ENCODE measurements at regions not wholly inside any gene's neighbourhood (a gene's known extent, or its start where the extent isn't known, plus 50 kb on each side); places are given as distances from the start of the nearest gene placed in this dataset.

DNA sequence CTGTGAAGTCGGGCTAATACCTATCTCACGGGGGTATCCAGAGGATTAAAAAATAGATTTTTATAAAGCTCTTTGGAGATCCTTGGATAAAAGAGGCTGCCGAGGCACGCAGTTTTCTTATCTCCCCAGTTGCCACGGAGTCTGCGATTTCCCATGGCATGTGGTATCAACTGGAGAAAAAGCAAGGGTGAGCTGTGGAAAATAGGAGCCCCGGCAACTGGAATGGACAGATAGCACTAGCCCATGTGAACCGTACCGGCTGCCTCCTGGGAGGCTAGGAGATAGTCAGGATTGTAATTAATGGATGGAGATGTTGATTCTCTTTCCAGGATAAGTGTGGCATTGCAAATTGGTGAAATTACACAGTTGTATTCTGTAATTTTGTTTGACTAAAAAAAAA is 407.6 kb upstream of the KCNH7 start:
- TF ChIP-seq, protein P1, sequence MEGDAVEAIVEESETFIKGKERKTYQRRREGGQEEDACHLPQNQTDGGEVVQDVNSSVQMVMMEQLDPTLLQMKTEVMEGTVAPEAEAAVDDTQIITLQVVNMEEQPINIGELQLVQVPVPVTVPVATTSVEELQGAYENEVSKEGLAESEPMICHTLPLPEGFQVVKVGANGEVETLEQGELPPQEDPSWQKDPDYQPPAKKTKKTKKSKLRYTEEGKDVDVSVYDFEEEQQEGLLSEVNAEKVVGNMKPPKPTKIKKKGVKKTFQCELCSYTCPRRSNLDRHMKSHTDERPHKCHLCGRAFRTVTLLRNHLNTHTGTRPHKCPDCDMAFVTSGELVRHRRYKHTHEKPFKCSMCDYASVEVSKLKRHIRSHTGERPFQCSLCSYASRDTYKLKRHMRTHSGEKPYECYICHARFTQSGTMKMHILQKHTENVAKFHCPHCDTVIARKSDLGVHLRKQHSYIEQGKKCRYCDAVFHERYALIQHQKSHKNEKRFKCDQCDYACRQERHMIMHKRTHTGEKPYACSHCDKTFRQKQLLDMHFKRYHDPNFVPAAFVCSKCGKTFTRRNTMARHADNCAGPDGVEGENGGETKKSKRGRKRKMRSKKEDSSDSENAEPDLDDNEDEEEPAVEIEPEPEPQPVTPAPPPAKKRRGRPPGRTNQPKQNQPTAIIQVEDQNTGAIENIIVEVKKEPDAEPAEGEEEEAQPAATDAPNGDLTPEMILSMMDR (conservative IDR thresholded peaks at IDR 0.05; ENCODE audit: low read length) = no peak
- TF ChIP-seq EZH2phosphoT487 (IDR thresholded peaks at IDR 0.05; ENCODE audit: borderline replicate concordance) = no peak
